H1 (cell line): ENCODE measurements at regions not wholly inside any gene's neighbourhood (a gene's known extent, or its start where the extent isn't known, plus 50 kb on each side); places are given as distances from the start of the nearest gene placed in this dataset.

ENCODE experiments used
- ATF2 ChIP-seq: IDR thresholded peaks from 2 replicates; pipeline ENCODE4 v1.6.1; 2012; ENCODE audit warnings: low read length, inconsistent platforms
- CTCF ChIP-seq, 3 experiments: IDR thresholded peaks; 1 replicate in 2 of 3; 2 replicates in 1 of 3; pipeline versions ENCODE4 v1.5.1 to v1.6.1; 2011; ENCODE audit warnings: low read length in 3 of 3, mild to moderate bottlenecking in 3 of 3, inconsistent platforms in 2 of 3, low read depth in 1 of 3, moderate library complexity in 1 of 3; ENCODE audit not compliant: insufficient read depth in 1 of 3; ENCODE audit errors: control extremely low read depth in 1 of 3
- E2F6 ChIP-seq: IDR thresholded peaks from 2 replicates; pipeline ENCODE4 v1.6.1; 2012; ENCODE audit warnings: inconsistent platforms
- EZH2 ChIP-seq: fragments of 200-600 bp; sonication (generic); IDR thresholded peaks from 2 replicates; pipeline ENCODE4 v1.7.1; 2012; ENCODE audit warnings: low read depth, mild to moderate bottlenecking, moderate library complexity, low read length, inconsistent platforms; ENCODE audit not compliant: severe bottlenecking
- HDAC6 ChIP-seq: IDR thresholded peaks from one replicate; pipeline ENCODE4 v1.7.1; 2012; ENCODE audit warnings: low read depth, mild to moderate bottlenecking, inconsistent platforms, low read length, moderate library complexity
- JUN ChIP-seq: IDR thresholded peaks from 2 replicates; pipeline ENCODE4 v1.6.1; 2011; ENCODE audit warnings: low read depth, mild to moderate bottlenecking, improper control_type of control experiment, low read length
- KDM4A ChIP-seq: IDR thresholded peaks from one replicate; pipeline ENCODE4 v1.7.1; 2012; ENCODE audit warnings: low read depth, mild to moderate bottlenecking, moderate library complexity, low read length, inconsistent platforms; ENCODE audit not compliant: severe bottlenecking
- KDM5A ChIP-seq: fragments of 200-600 bp; IDR thresholded peaks from 2 replicates; pipeline ENCODE4 v1.7.1; 2012; ENCODE audit warnings: mild to moderate bottlenecking, low read length, inconsistent platforms, mixed read lengths
- NANOG ChIP-seq: IDR thresholded peaks from 2 replicates; pipeline ENCODE4 v1.6.1; 2011; ENCODE audit warnings: low read length, low read depth, mild to moderate bottlenecking, inconsistent platforms; ENCODE audit not compliant: insufficient read depth, poor library complexity, severe bottlenecking
- TAF1 ChIP-seq: IDR thresholded peaks from 2 replicates; pipeline ENCODE4 v1.6.1; 2011; ENCODE audit warnings: mild to moderate bottlenecking, low read depth, low read length
- TEAD4 ChIP-seq: IDR thresholded peaks from 2 replicates; pipeline ENCODE4 v1.6.1; 2012; ENCODE audit warnings: low read depth, low read length, inconsistent platforms, mixed read lengths

GRCh38 chr16:55263271-55264250 is 60.4 kb upstream of the IRX6 start (continued):
- TF ChIP-seq CTCF (IDR thresholded peaks at IDR 0.05; ENCODE audit: control extremely low read depth in 1 of 3, insufficient read depth in 1 of 3, low read depth in 1 of 3, low read length in 3 of 3) (no peak), KDM4A (no peak), TAF1 (no peak), KDM5A (no peak), TEAD4 (no peak), NANOG (no peak), ATF2 (no peak), E2F6 (no peak), HDAC6 (no peak), EZH2 (no peak), JUN (no peak)
